ENCODE measurements at regions not wholly inside any gene's neighbourhood (a gene's known extent, or its start where the extent isn't known, plus 50 kb on each side); places are given as distances from the start of the nearest gene placed in this dataset.

GRCh38 chr9:107567462-107567861 is 77.9 kb upstream of the KLF4 start:
- TF ChIP-seq CTCF (IDR thresholded peaks at IDR 0.05; ENCODE audit: insufficient read depth, low read depth, low read length) (no peak), EZH2 (IDR thresholded peaks at IDR 0.05; ENCODE audit: insufficient read depth, low read length) (no peak)

Data from astrocyte (in vitro differentiated cells and primary cell).